ENCODE measurements at regions not wholly inside any gene's neighbourhood (a gene's known extent, or its start where the extent isn't known, plus 50 kb on each side); places are given as distances from the start of the nearest gene placed in this dataset.

GRCh38 chr2:189379287-189379630 lies 62.0 kb upstream of the WDR75 start:
- no peak for DNase-seq (ENCODE audit: low spot score)
- no peak overlapping the region for H3K27ac ChIP-seq
- H3K4me1 ChIP-seq = no peaks in the 10 kb centered on the region
- Mint-ChIP-seq H3K27ac (no peak overlapping the region), H3K27me3 (ENCODE audit: insufficient read depth, low read depth) (no peaks in the 10 kb centered on the region), H3K4me3 (no peak overlapping the region), H3K4me1 (peaks cover 12% of the 10 kb centered on the region), H3K36me3 (no peaks in the 10 kb centered on the region), H3K9me3 (no peaks in the 10 kb centered on the region)
- H3K9me3 ChIP-seq (ENCODE audit: low read depth) = no peaks in the 10 kb centered on the region
- no peaks in the 10 kb centered on the region for H4K20me1 ChIP-seq (ENCODE audit: low read depth)
- no peak for TF ChIP-seq EZH2phosphoT487 (IDR thresholded peaks at IDR 0.05)
- no peak for TF ChIP-seq CTCF (IDR thresholded peaks at IDR 0.05)
- no peak for TF ChIP-seq EZH2 (IDR thresholded peaks at IDR 0.05)
- H3K36me3 ChIP-seq = no peaks in the 10 kb centered on the region
- H3K4me3 ChIP-seq = no peak overlapping the region
- no peak overlapping the region for H2AFZ ChIP-seq (replicated peaks)
- no peaks in the 10 kb centered on the region for H3K27me3 ChIP-seq
- no peaks in the 10 kb centered on the region for H3K79me2 ChIP-seq (ENCODE audit: low read depth)
- no peaks in the 10 kb centered on the region for H3F3A ChIP-seq (ENCODE audit: low read depth)
- H3K9ac ChIP-seq = no peak overlapping the region
- no peak overlapping the region for H3K4me2 ChIP-seq

GRCh38 chr2:189379731-189380261 lies 61.5 kb upstream of the WDR75 start:
- Mint-ChIP-seq H3K36me3 (no peaks in the 10 kb centered on the region), H3K4me3 (no peak overlapping the region), H3K27ac (no peak overlapping the region), H3K4me1 (peaks cover 12% of the 10 kb centered on the region), H3K27me3 (ENCODE audit: insufficient read depth, low read depth) (no peaks in the 10 kb centered on the region), H3K9me3 (no peaks in the 10 kb centered on the region)
- TF ChIP-seq CTCF (IDR thresholded peaks at IDR 0.05) (no peak), EZH2 (IDR thresholded peaks at IDR 0.05) (no peak), EZH2phosphoT487 (IDR thresholded peaks at IDR 0.05) (no peak)
- no peaks in the 10 kb centered on the region for H3K27me3 ChIP-seq
- H2AFZ ChIP-seq (replicated peaks) = peak overlapping the region; percentile 35
- H3K36me3 ChIP-seq = no peaks in the 10 kb centered on the region
- no peaks in the 10 kb centered on the region for H3K4me1 ChIP-seq
- H3K9ac ChIP-seq = no peak overlapping the region
- no peak overlapping the region for H3K4me2 ChIP-seq
- H3F3A ChIP-seq (ENCODE audit: low read depth) = no peaks in the 10 kb centered on the region
- no peaks in the 10 kb centered on the region for H4K20me1 ChIP-seq (ENCODE audit: low read depth)
- H3K9me3 ChIP-seq (ENCODE audit: low read depth) = no peaks in the 10 kb centered on the region
- no peak overlapping the region for H3K4me3 ChIP-seq
- H3K79me2 ChIP-seq (ENCODE audit: low read depth) = no peaks in the 10 kb centered on the region
- DNase-seq (ENCODE audit: low spot score) = no peak
- no peak overlapping the region for H3K27ac ChIP-seq

GRCh38 chr2:189382668-189383067 lies 58.6 kb upstream of the WDR75 start:
- H3K9ac ChIP-seq = no peak overlapping the region
- no peaks in the 10 kb centered on the region for H3K79me2 ChIP-seq (ENCODE audit: low read depth)
- peak overlapping the region; percentile 12 for H3K27ac Mint-ChIP-seq

More at GRCh38 chr2:189382668-189383067, 58.6 kb upstream of the WDR75 start:
- Histone ChIP-seq H4K20me1 (ENCODE audit: low read depth) (no peaks in the 10 kb centered on the region), H3K9me3 (ENCODE audit: low read depth) (no peaks in the 10 kb centered on the region), H3K4me2 (no peak overlapping the region), H3F3A (ENCODE audit: low read depth) (no peaks in the 10 kb centered on the region), H3K4me1 (no peaks in the 10 kb centered on the region), H3K36me3 (no peaks in the 10 kb centered on the region), H3K4me3 (no peak overlapping the region), H2AFZ (replicated peaks) (no peak overlapping the region), H3K27me3 (no peaks in the 10 kb centered on the region), H3K27ac (no peak overlapping the region)
- Mint-ChIP-seq H3K4me1 (peaks cover 10% of the 10 kb centered on the region), H3K4me3 (no peak overlapping the region), H3K27me3 (ENCODE audit: insufficient read depth, low read depth) (no peaks in the 10 kb centered on the region), H3K36me3 (no peaks in the 10 kb centered on the region), H3K9me3 (no peaks in the 10 kb centered on the region)
- TF ChIP-seq CTCF (IDR thresholded peaks at IDR 0.05) (no peak), EZH2 (IDR thresholded peaks at IDR 0.05) (no peak)
- no peak for DNase-seq (ENCODE audit: low spot score)
